Prostate gland (tissue), 2 donors: ENCODE measurements at regions not wholly inside any gene's neighbourhood (a gene's known extent, or its start where the extent isn't known, plus 50 kb on each side); places are given as distances from the start of the nearest gene placed in this dataset.

Experiments
- DNase-seq: peaks from one replicate; pipeline ENCODE4 v3.0.0-alpha.2; 2019; ENCODE audit warnings: low spot score
- H3K27ac ChIP-seq, 2 donors: fragments of 200-600 bp; sonication (generic); 2 replicates each; pipeline ENCODE4 v1.5.1; 2017 to 2019
- H3K27me3 ChIP-seq: fragments of 200-600 bp; sonication (generic); replicated peaks from 2 replicates; pipeline ENCODE4 v1.5.1; 2019; ENCODE audit not compliant: insufficient read depth
- H3K36me3 ChIP-seq, 2 donors: fragments of 200-600 bp; sonication (generic); 1 replicate in 1 of 2; 2 replicates in 1 of 2; pipeline versions ENCODE4 v1.5.1 to v1.8.1; 2017 to 2019
- H3K4me1 ChIP-seq: fragments of 200-600 bp; sonication (generic); replicated peaks from 2 replicates; pipeline ENCODE4 v1.5.1; 2019
- H3K4me3 ChIP-seq, 2 donors: fragments of 200-600 bp; sonication (generic); 2 replicates each; pipeline ENCODE4 v1.5.1; 2017 to 2019
- H3K9me3 ChIP-seq: fragments of 200-600 bp; sonication (generic); 2 replicates; pipeline ENCODE4 v1.5.1; 2017
- POLR2A ChIP-seq: fragments of 450-650 bp; IDR thresholded peaks from one replicate; pipeline ENCODE4 v1.6.1; 2016; ENCODE audit warnings: antibody characterized with exemption, mild to moderate bottlenecking
- POLR2AphosphoS5 ChIP-seq: sonication (generic); formaldehyde crosslinking; IDR thresholded peaks from one replicate; pipeline ENCODE4 v1.6.1; 2017; ENCODE audit warnings: antibody characterized with exemption
- WGBS: methylation state at CpG from one replicate; pipeline ENCODE4 v1.1.5; 2018; 5-methylcytosine and 5-hydroxymethylcytosine counted together
- intact Hi-C: fragments of 100-400 bp; cut with DNase I; formaldehyde crosslinking; loops from one replicate; pipeline ENCODE4 v1.14.2; 2022
- TF ChIP-seq, protein P1 (sequence below), 4 experiments: fragments of 200-600 bp in 2 of 4; fragments of 450-650 bp in 2 of 4; sonication (generic) in 2 of 4; IDR thresholded peaks; 1 replicate in 3 of 4; 2 replicates in 1 of 4; pipeline ENCODE4 v1.5.1; 2016 to 2019; ENCODE audit warnings: antibody characterized with exemption in 4 of 4, mild to moderate bottlenecking in 2 of 4, moderate library complexity in 2 of 4

DNA sequence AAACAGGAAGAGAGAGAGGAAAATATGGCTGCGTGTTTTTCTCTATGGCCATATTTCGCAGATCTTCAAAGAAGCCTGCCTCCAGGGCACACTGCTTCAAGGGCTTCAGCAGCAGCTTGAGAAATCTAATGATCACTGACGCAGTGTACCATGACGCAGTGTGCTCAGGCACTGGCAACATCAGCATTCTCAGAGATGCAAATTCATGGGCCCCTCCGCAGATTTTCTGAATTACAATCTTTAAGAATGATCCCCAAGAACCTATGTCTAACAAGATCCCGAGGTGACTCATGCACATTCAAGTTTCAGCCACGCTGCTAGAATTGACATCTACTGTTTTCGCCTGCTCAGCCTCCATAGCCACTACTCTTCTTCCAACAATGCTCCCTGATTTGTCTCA is 143.9 kb upstream of the ZNF366 start:
- H3K27ac ChIP-seq, result no peak overlapping the region
- H3K4me3 ChIP-seq, result no peak overlapping the region
- intact Hi-C loops, result no loop called here
- no peaks in the 10 kb centered on the region for H3K4me1 ChIP-seq
- H3K27me3 ChIP-seq, result no peaks in the 10 kb centered on the region
- no peak for DNase-seq
- no peaks in the 10 kb centered on the region for H3K9me3 ChIP-seq
- TF ChIP-seq POLR2A, result no peak
- TF ChIP-seq POLR2AphosphoS5, result no peak
- 96% methylated on average over 8 of the region's 8 CpGs for WGBS
- H3K36me3 ChIP-seq, result no peaks in the 10 kb centered on the region

DNA sequence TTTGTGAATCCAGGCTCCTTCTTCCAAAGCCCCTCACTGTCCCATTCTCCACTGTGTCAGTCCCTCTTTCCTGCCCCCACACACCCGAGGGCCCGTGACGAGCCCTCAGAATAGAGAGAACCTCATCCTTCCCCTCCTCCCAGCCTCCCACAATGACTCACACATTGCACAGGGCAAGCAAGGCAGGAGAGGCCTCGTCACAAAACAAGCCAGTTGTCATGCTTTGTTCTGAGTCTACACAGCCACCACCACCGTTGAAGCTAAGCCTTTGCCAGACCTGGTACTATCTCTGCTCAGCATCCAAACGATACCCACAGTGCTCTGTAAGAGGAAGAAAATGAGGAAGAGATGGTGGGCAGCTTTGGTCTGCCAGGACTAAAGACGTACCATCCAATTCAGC is 142.2 kb upstream of the ZNF366 start:
- Histone ChIP-seq H3K9me3 (no peaks in the 10 kb centered on the region), H3K27me3 (no peaks in the 10 kb centered on the region), H3K36me3 (no peaks in the 10 kb centered on the region), H3K27ac (no peak overlapping the region), H3K4me3 (no peak overlapping the region), H3K4me1 (no peaks in the 10 kb centered on the region)
- TF ChIP-seq, protein P1, sequence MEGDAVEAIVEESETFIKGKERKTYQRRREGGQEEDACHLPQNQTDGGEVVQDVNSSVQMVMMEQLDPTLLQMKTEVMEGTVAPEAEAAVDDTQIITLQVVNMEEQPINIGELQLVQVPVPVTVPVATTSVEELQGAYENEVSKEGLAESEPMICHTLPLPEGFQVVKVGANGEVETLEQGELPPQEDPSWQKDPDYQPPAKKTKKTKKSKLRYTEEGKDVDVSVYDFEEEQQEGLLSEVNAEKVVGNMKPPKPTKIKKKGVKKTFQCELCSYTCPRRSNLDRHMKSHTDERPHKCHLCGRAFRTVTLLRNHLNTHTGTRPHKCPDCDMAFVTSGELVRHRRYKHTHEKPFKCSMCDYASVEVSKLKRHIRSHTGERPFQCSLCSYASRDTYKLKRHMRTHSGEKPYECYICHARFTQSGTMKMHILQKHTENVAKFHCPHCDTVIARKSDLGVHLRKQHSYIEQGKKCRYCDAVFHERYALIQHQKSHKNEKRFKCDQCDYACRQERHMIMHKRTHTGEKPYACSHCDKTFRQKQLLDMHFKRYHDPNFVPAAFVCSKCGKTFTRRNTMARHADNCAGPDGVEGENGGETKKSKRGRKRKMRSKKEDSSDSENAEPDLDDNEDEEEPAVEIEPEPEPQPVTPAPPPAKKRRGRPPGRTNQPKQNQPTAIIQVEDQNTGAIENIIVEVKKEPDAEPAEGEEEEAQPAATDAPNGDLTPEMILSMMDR (IDR thresholded peaks at IDR 0.05), result no peak
- TF ChIP-seq POLR2A (no peak), POLR2AphosphoS5 (no peak)
- DNase-seq, result no peak
- WGBS, result 78% methylated on average over 7 of the region's 7 CpGs
- intact Hi-C loops, result no loop called here

DNA sequence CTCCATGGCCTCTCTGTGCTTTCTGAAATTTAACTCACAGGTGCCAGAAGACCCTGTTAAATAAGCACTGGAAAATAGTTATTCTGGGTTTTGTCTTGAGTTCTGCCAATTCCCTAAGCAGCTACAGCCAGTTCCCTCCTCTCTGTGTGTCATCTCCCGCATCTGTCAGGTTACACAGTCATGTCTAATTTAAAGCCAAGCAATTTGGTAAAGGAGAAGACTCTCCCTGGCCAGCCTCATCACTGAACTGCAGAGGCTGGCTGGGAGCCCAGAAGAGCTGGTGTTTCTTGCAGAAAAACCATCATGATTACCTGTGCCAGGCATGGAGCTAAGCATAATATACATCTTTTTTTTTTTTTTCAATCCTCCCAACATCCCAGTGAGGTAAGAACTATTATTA is 141.3 kb upstream of the ZNF366 start:
- TF ChIP-seq, protein P1 (IDR thresholded peaks at IDR 0.05), result no peak
- TF ChIP-seq POLR2A (no peak), POLR2AphosphoS5 (no peak)
- intact Hi-C loops, result no loop called here
- H3K36me3 ChIP-seq, result no peaks in the 10 kb centered on the region
- no peak overlapping the region for H3K4me3 ChIP-seq
- no peaks in the 10 kb centered on the region for H3K27me3 ChIP-seq
- H3K9me3 ChIP-seq, result no peaks in the 10 kb centered on the region
- 29% methylated on average over 1 of the region's 1 CpG for whole genome bisulfite sequencing
- H3K4me1 ChIP-seq, result no peaks in the 10 kb centered on the region
- DNase-seq, result no peak
- no peak overlapping the region for H3K27ac ChIP-seq

DNA sequence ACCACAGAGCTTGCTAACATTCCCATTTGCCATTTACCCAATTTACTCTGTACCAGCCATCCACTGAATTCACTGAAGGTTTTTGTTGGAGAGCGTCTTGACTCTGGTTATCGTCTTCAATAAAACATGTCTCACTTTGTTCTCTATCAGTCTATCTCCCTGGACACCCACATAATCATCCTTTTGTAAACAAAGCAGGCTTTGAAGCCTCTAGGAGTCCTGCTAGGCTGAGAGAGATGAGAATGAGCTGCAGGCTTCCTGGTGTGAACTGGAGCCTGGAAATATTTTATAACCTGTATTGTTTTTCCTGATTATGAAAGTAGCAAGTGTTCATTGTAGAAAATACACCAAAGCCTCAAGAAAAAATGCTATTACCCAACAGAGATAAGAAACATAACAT is 140.6 kb upstream of the ZNF366 start:
- Histone ChIP-seq H3K27ac (no peak overlapping the region), H3K27me3 (no peaks in the 10 kb centered on the region), H3K9me3 (no peaks in the 10 kb centered on the region), H3K4me1 (no peaks in the 10 kb centered on the region), H3K4me3 (no peak overlapping the region), H3K36me3 (no peaks in the 10 kb centered on the region)
- no peak for DNase-seq
- TF ChIP-seq POLR2A (no peak), POLR2AphosphoS5 (no peak)
- TF ChIP-seq, protein P1 (IDR thresholded peaks at IDR 0.05), result no peak
- intact Hi-C loops, result no loop called here
- 10% methylated on average over 2 of the region's 2 CpGs for WGBS

DNA sequence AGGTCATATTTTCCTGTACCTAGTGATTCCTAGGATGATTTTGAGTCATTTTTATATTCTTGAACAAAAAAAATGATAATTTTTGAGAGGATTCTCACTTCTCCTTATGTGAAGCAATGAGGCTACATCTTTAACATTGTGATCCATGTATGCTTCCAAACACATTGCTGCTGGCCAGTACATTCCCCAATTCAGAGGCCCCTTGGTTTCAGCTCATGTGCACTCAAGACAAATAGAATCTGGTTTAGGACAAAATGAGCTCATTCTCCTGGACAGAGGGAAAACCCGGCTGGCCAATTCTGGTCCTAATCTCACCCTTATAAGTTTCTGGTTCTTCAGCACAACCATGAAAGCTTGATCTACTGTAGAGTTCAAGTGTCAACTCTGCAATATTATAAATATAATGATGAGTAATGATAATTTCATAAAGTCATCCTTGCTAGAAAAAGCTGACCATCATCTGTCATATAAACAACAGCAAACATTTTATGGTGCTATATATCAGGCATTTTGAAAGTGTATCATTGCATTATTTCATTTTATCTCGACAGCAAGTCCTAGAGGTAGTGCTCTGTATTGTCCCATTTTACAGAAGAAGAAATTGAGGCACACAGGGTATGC is 139.1 kb upstream of the ZNF366 start:
- Histone ChIP-seq H3K36me3 (no peaks in the 10 kb centered on the region), H3K27ac (no peak overlapping the region), H3K4me3 (no peak overlapping the region), H3K27me3 (no peaks in the 10 kb centered on the region), H3K4me1 (no peaks in the 10 kb centered on the region), H3K9me3 (no peaks in the 10 kb centered on the region)
- TF ChIP-seq POLR2AphosphoS5 (no peak), POLR2A (no peak)
- TF ChIP-seq, protein P1 (IDR thresholded peaks at IDR 0.05), result no peak
- DNase-seq, result no peak
- intact Hi-C loops, result no loop called here
- 86% methylated on average over 2 of the region's 2 CpGs for WGBS
